ENCODE measurements at regions not wholly inside any gene's neighbourhood (a gene's known extent, or its start where the extent isn't known, plus 50 kb on each side); places are given as distances from the start of the nearest gene placed in this dataset.
A peak's percentile ranks its signal among the peaks of the same experiment; 100 is the strongest.

- Mint-ChIP-seq H3K27me3 (ENCODE audit: low read depth) (peaks cover 6% of the 10 kb centered on the region), H3K4me1 (no peaks in the 10 kb centered on the region), H3K36me3 (ENCODE audit: low read depth) (no peaks in the 10 kb centered on the region), H3K27ac (no peak overlapping the region), H3K9me3 (peaks cover 3% of the 10 kb centered on the region), H3K4me3 (no peak overlapping the region)
- TF ChIP-seq CTCF (IDR thresholded peaks at IDR 0.05; ENCODE audit: unreplicated experiment in 3 of 3), result no peak
These were observed 227.4 kb downstream of the KLF5 start for GRCh38 chr13:73286177-73286576.

- Mint-ChIP-seq H3K4me1 (no peaks in the 10 kb centered on the region), H3K36me3 (ENCODE audit: low read depth) (no peaks in the 10 kb centered on the region), H3K9me3 (peaks cover 3% of the 10 kb centered on the region), H3K27ac (no peak overlapping the region), H3K4me3 (no peak overlapping the region), H3K27me3 (ENCODE audit: low read depth) (peaks cover 3% of the 10 kb centered on the region)
- no peak for TF ChIP-seq CTCF (IDR thresholded peaks at IDR 0.05; ENCODE audit: unreplicated experiment in 3 of 3)
These were observed 225.5 kb downstream of the KLF5 start for GRCh38 chr13:73284081-73284874.

GRCh38 chr13:73283636-73284035 lies 224.8 kb downstream of the KLF5 start:
- H3K36me3 Mint-ChIP-seq (ENCODE audit: low read depth), result no peaks in the 10 kb centered on the region
- no peak for TF ChIP-seq CTCF (IDR thresholded peaks at IDR 0.05; ENCODE audit: unreplicated experiment in 3 of 3)
- no peak overlapping the region for H3K27ac Mint-ChIP-seq
- peaks cover 3% of the 10 kb centered on the region for H3K27me3 Mint-ChIP-seq (ENCODE audit: low read depth)
- no peaks in the 10 kb centered on the region for H3K4me1 Mint-ChIP-seq
- H3K4me3 Mint-ChIP-seq, result no peak overlapping the region
- peaks cover under 1% of the 10 kb centered on the region for H3K9me3 Mint-ChIP-seq

- H3K4me1 Mint-ChIP-seq, result no peaks in the 10 kb centered on the region
- no peaks in the 10 kb centered on the region for H3K27me3 Mint-ChIP-seq (ENCODE audit: low read depth)
- no peak for TF ChIP-seq CTCF (IDR thresholded peaks at IDR 0.05; ENCODE audit: unreplicated experiment in 3 of 3)
- H3K4me3 Mint-ChIP-seq, result no peak overlapping the region
- H3K9me3 Mint-ChIP-seq, result peaks cover 4% of the 10 kb centered on the region
- no peak overlapping the region for H3K27ac Mint-ChIP-seq
- no peaks in the 10 kb centered on the region for H3K36me3 Mint-ChIP-seq (ENCODE audit: low read depth)
These were observed 222.9 kb downstream of the KLF5 start for GRCh38 chr13:73281746-73282145.

GRCh38 chr13:73278186-73278585 lies 219.4 kb downstream of the KLF5 start:
- no peak for TF ChIP-seq CTCF (IDR thresholded peaks at IDR 0.05; ENCODE audit: unreplicated experiment in 3 of 3)
- peaks cover 26% of the 10 kb centered on the region for H3K4me1 Mint-ChIP-seq
- H3K4me3 Mint-ChIP-seq, result no peak overlapping the region
- no peaks in the 10 kb centered on the region for H3K36me3 Mint-ChIP-seq (ENCODE audit: low read depth)
- H3K27ac Mint-ChIP-seq, result no peak overlapping the region
- H3K27me3 Mint-ChIP-seq (ENCODE audit: low read depth), result no peaks in the 10 kb centered on the region
- peaks cover 4% of the 10 kb centered on the region for H3K9me3 Mint-ChIP-seq

- peak in 1 of 3 experiments; percentile 10 for TF ChIP-seq CTCF (IDR thresholded peaks at IDR 0.05; ENCODE audit: unreplicated experiment in 3 of 3)
- Mint-ChIP-seq H3K27me3 (ENCODE audit: low read depth) (no peaks in the 10 kb centered on the region), H3K9me3 (peaks cover 6% of the 10 kb centered on the region), H3K4me3 (no peak overlapping the region), H3K4me1 (peaks cover 37% of the 10 kb centered on the region), H3K36me3 (ENCODE audit: low read depth) (no peaks in the 10 kb centered on the region), H3K27ac (no peak overlapping the region)
These were observed 216.4 kb downstream of the KLF5 start for GRCh38 chr13:73275163-73275562.

Measured in nephron (organoid).